D341Med (cell line): ENCODE measurements at regions not wholly inside any gene's neighbourhood (a gene's known extent, or its start where the extent isn't known, plus 50 kb on each side); places are given as distances from the start of the nearest gene placed in this dataset.

ENCODE experiments used
- DNase-seq: peaks from one replicate; pipeline ENCODE4 v3.0.0; 2012; ENCODE audit warnings: low spot score

DNA sequence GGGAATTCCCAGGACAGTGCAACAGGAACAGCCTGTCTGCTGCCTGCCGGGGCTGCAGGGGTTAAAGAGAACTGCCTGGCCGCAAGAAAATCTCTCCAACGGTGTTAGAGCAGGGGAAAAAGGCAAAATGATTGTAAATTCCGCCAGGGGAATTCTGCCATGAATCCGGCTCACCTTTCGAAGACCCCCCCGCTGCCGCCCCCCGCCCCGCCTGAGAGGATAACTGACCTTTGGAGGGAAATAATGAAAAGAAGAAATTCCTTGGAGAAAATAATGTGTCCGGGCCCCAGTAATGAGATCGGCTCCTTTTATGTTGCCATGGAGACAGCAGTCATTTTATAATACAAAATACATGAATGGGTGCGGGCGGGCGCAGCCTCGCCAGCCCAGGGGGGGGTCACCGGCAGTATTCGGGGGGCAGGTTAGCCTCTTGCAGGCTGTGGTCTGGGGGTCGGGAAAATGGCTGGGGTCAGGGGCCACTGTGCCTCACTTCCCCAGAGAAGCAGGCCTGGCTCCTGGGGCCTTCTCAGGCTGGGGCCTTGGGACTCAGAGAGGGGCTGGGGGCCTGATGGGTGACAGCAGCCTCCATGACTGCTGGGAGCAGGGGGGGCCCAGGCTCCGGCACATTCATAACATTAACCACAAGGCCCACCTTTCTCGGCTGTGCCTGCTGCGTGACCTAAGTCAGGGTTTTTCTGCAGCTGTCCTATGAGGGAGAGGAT, 228.1 kb downstream of the MN1 start:
- no peak for DNase-seq

DNA sequence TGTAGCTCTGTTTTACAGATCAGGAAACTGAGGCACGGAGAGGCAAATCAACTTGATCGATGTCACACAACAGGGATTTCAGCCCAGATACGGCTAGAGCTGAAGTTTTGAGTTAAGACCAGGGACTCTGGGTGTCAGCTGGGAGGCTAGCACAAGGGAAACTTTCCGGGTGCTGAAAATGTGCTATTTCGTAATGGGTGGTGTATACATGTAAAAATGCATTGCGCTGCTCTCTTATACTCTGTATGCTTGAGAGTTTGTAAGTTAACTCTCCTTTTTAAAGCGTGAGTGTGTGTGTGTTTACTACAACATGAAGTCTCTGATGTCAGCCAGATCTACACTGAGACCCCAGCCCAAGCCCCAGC, 227.6 kb downstream of the MN1 start:
- DNase-seq: no peak

DNA sequence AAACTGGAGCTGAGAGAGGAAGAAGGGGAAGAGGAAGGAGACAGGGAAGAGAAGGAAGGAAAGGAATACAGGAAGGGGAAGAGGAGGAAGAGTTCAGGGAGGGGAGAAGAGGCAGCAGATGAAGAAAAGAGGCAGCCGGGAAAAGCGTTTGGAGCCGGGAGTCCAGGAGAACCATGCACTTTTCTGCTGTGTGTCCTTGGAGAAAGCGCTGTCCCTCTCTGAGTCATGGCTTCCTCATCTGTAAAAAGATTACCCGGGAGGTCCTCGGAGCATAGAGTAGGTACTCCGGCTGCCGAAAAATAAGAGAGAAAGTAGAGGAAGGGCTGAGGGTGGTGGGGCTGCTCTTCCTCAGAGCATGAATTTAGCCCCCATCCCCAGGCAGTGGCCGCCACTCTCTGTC, 226.9 kb downstream of the MN1 start:
- DNase-seq: no peak

DNA sequence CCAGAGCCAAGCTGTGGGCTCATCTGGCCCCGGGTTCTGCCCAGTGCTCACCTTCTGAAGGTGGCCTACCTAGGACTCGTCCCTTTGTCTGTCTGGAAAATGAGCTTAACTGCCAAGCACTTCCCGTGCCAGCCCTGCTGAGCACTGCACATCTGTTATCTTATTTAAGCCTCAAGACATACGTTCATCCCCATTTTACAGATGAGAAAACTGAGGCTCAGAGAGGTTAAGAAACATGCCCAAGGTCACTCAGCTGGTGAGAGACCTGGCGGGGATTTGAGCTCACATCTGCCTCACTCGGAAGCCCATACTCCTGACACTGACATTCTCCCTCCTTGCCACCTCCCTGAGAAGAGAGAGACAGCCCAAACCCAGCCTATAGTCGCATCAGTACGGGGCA, 226.2 kb downstream of the MN1 start:
- DNase-seq: no peak

DNA sequence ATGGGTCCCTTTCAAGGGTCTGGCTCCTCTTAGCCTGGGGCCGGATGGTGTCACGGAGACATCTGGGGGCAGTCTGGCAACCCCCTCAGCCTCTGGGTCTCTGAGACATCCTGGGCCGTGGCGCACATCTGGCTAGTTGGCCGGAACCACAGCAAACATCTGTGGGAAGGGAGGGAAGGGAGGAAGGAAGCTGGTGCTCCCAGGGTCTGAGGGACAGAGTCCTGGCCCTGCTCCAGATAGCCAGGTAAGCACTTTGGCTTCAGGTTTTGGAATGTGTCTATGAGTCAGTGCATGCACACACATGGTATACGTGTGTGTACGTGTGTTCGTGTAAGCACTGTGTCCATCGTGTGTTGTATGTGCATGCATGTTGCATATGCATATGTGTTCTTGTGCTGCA, 225.1 kb downstream of the MN1 start:
- no peak for DNase-seq

DNA sequence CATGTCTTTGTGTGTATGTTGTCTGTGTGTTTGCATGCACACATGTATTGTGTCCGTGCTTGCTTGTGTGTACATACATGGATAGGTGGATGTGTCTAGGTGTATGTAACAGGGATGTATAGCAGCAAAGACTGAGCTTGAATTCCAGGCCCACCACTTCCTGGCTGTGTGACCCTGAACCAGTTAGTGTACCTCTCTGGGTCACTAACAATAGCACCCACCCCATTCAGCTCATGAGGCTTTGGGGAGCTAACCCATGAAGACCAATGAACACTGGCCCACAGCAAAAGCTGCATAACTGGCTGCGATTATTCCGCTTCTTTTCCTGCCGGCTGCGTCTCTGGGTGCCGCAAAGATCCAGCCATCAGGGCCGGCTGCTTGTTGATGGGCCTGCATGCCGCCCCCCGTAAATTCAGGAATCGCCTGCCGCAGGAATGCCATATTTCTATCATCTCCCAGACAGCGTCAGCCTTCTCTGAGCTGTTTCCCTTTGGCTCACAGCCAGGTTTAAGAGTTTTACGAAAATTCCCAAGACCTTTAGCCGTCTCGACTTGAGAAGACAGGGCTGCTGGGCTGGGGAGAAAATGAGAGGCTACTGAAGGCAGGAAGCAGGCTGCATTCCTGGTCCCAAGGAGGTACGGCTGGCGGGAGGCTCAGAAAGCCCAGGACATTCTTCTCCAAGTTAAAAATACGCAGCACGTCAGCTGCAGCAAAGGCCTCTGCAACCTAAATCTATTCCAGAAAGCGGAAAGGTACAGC, 224.6 kb downstream of the MN1 start:
- no peak for DNase-seq

DNA sequence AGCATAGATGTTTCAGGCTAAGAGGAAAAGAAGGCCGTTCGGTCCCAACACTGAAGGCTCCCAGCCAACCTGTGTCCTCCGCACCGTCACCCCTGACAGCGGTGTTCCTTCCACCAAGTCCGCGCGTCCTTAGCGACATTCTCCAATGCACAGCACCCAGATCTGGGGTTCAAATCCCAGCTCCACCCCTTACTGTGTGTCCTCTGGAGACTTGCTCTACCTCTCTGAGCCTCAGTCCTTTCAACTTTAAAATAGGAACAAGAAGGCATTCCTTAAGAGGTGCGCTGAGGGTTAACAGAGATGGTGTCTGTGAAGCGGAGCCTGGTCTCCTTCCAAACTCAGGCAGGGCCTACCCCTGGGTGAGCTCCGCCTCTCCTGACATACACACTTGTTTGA, 224.0 kb downstream of the MN1 start:
- DNase-seq: no peak

DNA sequence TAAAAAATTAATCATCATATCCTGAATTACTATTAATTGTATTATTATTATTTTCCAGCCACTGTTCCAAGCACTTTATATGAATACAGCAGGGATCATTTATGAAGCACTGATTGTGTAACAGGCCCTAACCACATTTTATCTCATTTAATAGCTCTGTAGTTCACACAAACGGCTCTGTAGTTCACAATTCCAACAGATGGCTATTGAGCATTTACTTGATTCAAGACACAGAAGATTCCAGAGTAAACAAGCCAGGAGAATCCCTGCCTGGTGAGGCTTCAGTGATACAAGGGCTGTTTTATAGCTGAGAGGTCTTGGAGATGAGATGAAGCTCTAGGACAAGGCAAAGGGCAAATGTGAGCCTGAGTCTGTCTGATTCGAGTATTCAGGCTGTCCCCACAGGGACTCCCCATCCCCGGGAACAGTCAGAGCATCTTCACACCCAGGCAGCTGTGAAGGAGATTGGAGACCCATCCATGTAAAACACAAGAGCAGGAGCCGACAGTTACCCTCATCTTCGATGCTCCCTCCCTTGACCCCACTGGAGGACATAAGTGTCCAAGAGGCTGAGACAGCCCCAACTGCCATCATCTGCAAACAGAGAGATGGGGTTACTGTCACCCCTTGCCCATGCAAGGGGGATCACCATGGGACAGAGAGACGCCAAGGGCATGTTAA, 222.5 kb downstream of the MN1 start:
- DNase-seq: no peak

DNA sequence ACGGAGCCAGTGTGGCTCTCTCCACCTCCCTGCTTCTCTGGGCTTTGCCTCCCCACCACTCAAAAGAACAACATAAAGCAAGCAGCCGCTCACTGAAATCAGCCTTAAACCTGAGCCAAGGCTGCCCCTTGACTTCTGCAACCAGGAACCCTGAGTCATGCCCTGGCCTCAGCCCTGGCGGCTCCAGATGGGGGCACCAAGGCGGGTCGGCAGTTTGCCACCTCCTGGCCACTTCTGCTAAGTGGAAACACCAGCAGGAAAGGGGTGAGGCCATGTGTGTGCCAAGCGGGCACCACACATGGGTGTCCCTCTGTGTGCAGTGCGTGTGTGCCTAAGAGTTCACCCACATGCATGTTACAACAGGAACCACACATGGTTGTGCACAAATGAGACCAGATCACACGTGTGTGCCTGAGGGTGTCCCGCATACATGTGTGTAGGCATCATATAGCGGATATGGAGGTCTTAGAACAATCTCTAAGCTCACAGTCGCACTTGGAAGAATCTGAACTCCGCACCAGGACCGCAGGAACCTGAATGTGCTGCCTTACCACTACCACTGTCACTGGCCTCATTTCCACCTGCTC, 221.2 kb downstream of the MN1 start:
- no peak for DNase-seq

DNA sequence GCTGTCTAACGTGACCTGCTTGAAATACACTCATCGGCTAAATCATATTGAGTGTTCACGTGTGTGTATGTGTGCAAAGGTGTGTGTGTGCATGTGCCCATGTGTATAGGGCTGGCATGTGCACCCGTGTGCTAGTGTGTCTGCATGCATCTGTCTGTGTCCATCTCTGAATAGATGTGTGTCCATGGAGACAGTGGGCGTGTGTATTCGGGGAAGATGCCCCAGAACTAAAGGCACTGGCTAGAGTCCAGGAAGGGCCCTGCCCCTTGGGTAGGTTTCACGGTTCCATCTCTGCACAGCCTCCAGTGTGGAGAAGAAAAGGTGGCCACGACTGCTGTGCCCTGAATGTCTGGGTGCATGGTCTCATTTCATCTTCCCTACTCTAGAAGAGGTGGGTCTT, 220.3 kb downstream of the MN1 start:
- no peak for DNase-seq

DNA sequence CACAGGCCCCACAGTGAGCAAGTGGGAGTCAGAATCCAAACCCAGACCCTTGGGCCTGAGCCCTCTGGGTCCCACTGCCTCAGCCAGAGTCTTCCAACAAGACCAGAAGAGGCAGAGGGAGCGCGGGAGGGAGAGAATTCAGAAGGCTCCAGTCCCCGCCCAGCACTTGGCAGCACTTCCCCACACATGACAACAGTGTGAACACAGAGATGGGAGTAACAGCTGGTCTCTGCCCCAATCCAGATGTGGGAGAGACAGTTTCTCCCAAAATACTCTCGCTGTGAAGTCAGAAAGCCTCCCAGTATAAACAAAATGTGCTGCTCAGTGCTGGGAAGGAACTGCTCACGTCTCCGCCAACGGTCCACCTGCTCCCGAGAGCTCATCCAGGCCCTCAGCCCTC, 219.9 kb downstream of the MN1 start:
- no peak for DNase-seq

DNA sequence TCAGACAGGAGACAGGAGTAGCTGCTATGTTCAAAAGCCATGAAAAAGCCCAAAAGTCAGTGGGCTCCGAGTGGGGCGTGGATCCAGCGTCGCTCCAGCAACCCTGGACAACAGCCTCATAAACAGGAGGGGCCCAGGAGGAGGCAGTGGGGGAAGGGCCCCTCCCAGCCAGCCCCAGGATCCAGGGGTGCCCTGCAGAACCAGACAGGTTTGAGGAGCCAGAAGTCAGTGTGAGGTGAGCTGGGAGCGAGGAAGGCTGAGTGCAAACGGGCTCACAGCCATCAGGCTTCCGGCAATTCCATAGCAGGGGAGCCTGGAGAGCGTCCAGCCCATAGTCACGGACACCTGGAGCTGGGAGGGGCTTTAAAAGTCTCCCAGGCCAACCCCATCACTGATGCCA, 217.7 kb downstream of the MN1 start:
- DNase-seq: no peak

DNA sequence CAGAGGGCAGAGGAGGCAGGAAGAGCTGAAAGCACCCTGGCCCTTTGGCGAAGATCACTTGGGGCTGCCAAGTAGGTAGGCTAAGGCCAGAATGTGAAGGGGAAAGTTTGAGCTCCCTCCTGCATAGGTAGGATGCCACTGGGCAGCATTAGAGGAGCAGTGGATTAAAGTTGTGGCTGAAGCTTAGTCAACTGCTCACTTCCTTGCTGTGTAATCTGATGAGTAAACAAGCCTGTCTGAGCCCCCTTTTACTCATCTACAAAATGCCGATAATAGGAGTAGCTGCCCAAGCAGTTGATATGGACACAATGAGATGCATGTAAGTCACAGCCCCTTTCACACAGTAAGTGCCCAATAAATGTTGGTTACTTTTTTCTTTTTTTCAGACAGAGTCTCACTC, 216.4 kb downstream of the MN1 start:
- DNase-seq: no peak

DNA sequence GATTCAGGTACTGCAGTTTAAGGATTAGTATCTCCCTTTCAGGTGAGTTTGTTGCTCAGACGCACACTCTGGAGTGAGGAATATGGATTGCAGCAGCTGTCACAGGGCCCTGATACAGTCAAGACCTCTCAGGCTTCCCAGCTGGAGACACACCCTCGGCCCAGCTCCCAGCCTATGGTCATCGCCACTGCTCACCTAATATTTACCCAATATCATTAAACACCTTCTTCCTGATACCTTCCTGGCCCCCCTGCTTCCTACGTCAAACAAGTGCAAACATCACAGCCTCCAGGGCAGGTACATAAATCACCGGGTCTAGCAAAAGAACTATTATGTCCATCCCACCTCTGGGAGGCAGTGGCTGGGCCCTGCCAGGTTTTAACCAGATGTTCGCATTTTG, 213.3 kb downstream of the MN1 start:
- DNase-seq: no peak

DNA sequence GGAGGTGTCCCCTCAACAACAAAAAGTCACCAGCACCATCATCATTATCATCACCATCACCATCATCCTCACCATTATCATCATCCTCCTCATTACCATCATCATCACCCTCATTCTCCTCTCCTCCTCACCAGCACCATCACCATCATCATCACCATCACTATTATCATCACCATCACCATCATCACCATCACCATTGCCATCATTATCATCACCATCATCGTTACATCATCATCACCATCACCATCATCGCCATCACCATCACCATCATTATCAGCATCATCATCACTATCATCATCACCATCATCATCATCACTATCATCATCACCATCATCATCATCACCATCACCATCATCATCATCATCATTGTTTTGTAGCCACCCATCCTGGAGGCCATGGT, 212.6 kb downstream of the MN1 start:
- no peak for DNase-seq

DNA sequence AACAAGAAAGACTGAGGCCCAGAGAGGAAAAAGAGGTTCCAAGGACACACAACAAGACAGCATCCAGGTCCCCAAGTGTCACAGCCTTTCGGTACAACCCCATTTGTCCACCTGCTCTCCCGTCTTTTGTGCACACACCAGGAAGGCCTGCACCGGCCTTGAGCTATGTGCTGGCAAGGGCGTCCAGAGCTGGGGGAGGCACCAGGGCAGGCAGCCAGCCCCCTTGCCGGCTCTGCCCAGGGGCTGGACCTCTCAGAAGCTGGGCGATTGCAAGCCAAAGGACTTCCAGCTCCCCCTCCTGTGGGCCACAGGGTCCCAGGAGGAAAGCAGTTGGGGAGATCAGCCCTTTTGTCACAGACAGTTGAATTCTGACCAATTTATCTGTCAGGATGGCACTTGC, 210.5 kb downstream of the MN1 start:
- no peak for DNase-seq

DNA sequence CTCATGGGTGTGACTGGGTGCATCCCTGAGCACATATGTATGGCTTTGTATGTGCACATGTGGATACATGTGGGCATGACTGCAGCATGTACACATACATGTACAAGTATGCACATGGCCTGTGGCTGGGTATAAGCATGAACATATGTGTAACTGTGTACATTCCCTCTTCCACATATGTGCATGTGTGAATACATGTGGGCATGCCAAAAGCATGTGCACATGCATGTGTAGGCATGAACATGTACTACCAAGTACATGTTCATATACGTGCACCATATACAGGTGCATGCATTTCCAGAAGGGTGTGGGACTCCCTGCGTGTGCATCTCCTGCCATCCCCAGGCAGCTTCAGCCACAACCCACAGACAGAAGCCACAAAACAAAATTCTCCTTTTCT, 208.2 kb downstream of the MN1 start:
- no peak for DNase-seq

DNA sequence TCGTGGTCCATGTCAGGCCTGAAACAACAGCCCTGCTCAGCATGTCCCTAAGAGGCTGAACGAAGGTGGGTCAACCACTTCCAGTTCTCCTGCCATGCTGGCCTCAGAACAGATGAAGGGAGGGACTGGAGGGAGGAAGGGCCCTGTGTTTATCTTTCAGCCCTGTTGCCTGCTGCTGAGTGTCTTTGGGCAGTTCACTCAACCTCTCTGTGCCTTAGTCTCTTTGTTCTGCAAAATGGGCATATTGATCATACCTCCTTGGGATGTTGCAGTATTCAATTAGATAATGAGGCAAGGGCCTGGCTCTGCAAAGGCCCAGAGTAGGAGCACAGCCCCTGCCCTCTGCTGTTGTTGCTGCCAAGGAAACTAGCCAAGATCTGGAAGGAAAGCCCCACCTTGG, 207.5 kb downstream of the MN1 start:
- no peak for DNase-seq

DNA sequence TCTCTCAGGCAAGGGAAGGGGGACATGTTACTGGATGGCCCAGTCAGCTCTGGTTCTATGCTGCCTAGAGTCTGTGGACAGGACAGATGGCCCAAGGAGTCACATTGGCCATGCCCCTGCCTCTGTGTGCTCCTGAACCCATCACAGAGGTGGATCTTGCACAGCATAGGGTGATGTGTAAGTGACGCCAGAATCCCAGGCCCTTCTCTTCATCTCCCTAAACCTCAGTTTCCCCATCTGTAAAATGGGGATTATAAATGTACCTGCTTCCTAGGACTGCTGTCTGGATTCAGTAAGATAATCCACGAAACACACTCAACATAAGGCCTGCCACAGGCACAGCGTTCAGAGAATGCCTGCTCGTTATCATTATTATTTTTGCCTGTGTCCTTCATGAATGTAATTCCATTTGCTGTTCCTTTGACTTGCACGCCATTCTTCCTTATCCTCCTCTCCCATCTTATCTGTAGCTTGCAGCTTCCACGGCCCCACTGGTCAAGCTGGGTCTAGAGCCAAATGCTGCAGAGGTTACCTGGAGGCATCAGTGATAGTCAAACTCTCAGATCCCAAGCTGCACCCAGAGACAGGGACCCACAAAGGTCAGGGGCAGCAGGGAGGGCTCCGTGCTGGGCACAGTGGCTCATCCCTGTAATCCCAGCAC, 207.0 kb downstream of the MN1 start:
- no peak for DNase-seq

DNA sequence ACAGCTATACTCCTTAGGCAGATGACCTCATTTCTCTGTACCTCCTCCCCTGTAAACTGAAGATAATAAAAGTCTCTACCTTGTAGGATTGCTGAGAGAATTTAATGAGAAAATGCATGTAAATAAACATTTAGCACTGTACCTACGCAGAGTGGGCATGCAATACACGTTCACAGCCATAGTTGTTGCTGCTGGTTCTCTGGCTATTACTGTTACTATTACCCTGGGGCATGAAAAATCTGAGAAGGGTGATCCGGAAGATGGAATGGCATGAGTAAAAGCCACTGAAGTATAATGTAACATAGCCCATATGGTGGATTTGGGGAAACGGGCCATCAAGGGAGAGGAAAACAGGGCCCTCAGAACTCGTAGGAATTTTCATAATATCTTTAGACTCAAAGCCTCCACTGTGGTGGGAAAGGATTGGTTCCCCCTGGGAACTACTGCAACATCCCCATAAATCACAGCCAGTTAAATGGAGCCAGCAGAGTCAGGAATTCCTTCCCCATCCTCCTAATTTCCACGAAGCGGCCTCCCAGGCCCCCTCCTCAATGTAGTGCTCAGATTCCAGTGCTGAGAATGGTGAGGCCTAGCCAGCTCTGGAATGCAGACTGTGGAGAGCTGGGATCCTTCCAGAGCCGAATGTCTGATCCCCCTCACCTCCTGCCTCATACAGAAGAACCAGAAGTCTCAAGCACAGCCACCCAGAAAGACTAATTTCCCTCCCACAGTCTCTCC, 205.3 kb downstream of the MN1 start:
- DNase-seq: no peak

DNA sequence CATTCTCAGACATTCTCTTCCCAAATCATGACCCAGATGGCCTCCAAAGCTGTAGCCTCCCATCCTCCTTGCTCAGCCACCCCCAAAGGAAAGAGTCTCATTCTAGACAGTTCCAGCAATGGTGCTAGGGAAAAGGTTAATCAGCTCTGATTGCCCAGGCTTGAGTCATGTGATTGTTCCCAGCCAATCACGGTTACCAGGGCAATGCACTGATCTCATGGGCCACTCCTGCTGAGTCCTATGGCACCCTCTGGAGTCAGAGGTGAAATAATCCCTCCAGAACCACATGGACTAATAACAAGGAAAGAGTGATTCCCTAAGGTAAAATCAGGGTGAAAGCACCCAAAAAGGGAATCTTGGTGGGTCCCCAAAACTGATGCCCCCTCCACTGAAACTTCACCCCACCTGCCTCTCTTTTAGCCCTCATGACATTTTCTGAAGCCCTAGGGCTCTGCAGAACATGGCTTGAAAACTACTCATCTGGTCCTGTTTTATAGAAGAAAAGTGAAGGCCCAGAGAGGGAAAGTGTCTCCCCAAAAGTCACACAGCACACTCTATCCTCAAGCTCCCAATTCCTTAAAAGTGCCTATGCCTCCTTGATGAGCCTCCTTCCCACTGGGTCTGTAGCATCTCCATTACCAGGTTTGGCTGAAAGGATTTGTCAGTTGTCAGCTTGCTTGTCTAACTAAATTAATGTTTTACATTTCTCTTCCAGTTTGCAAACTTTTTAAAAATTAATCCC, 203.7 kb downstream of the MN1 start:
- DNase-seq: no peak
